Pulmonary artery endothelial cell (primary cell): ENCODE measurements at regions not wholly inside any gene's neighbourhood (a gene's known extent, or its start where the extent isn't known, plus 50 kb on each side); places are given as distances from the start of the nearest gene placed in this dataset.

Experiments
- DNase-seq: peaks from one replicate; pipeline ENCODE4 v3.0.0-alpha.2; 2011; ENCODE audit warnings: low read depth, low spot score

- no peak for DNase-seq
Observed at GRCh38 chr1:80244372-80244771, 1237.8 kb upstream of the ADGRL4 start.

GRCh38 chr1:80241566-80241965, 1235.0 kb upstream of the ADGRL4 start:
- no peak for DNase-seq

GRCh38 chr1:80225510-80225909, 1219.0 kb upstream of the ADGRL4 start:
- DNase-seq, result no peak

- no peak for DNase-seq
Observed at GRCh38 chr1:80221319-80221718, 1214.8 kb upstream of the ADGRL4 start.

GRCh38 chr1:80218112-80218511, 1211.6 kb upstream of the ADGRL4 start:
- DNase-seq, result peak; percentile 1

- DNase-seq, result peak; percentile 2
Observed at GRCh38 chr1:80217377-80217986, 1211.0 kb upstream of the ADGRL4 start.

- DNase-seq, result no peak
Observed at GRCh38 chr1:80214888-80215540, 1208.5 kb upstream of the ADGRL4 start.

- DNase-seq, result no peak
Observed at GRCh38 chr1:80212948-80213347, 1206.4 kb upstream of the ADGRL4 start.

GRCh38 chr1:80211691-80212380, 1205.3 kb upstream of the ADGRL4 start:
- no peak for DNase-seq

GRCh38 chr1:80202118-80202517, 1195.6 kb upstream of the ADGRL4 start:
- DNase-seq, result no peak

GRCh38 chr1:80194221-80194620, 1187.7 kb upstream of the ADGRL4 start:
- no peak for DNase-seq

GRCh38 chr1:80181418-80181817, 1174.9 kb upstream of the ADGRL4 start:
- no peak for DNase-seq

- DNase-seq, result no peak
Observed at GRCh38 chr1:80171631-80172030, 1165.1 kb upstream of the ADGRL4 start.

GRCh38 chr1:80170811-80171485, 1164.4 kb upstream of the ADGRL4 start:
- no peak for DNase-seq

- no peak for DNase-seq
Observed at GRCh38 chr1:80164150-80164549, 1157.6 kb upstream of the ADGRL4 start.

GRCh38 chr1:80163686-80164085, 1157.2 kb upstream of the ADGRL4 start:
- no peak for DNase-seq

- no peak for DNase-seq
Observed at GRCh38 chr1:80158771-80159170, 1152.2 kb upstream of the ADGRL4 start.

GRCh38 chr1:80158266-80158665, 1151.7 kb upstream of the ADGRL4 start:
- no peak for DNase-seq

- DNase-seq, result no peak
Observed at GRCh38 chr1:80155371-80155770, 1148.8 kb upstream of the ADGRL4 start.

- DNase-seq, result no peak
Observed at GRCh38 chr1:80154176-80154575, 1147.6 kb upstream of the ADGRL4 start.

- no peak for DNase-seq
Observed at GRCh38 chr1:80153762-80154161, 1147.2 kb upstream of the ADGRL4 start.

- DNase-seq, result no peak
Observed at GRCh38 chr1:80143361-80143760, 1136.8 kb upstream of the ADGRL4 start.
